Mucosa of descending colon (tissue), 3 donors: ENCODE measurements at regions not wholly inside any gene's neighbourhood (a gene's known extent, or its start where the extent isn't known, plus 50 kb on each side); places are given as distances from the start of the nearest gene placed in this dataset.
"Not testable (repeated sequence)": the region's sequence is repeated elsewhere in the genome, so short reads cannot be mapped to it uniquely, and the experiment has no call there.

Experiments used
- ATAC-seq: fragments of 200-7000 bp; cut with Tn5 transposase; one replicate; pipeline ENCODE4 v1.9.1; 2020; ENCODE audit warnings: mild to moderate bottlenecking, moderate library complexity
- DNase-seq, 3 donors: peaks; one replicate each; pipeline ENCODE4 v3.0.0-alpha.2; 2020
- H3K36me3 ChIP-seq: fragments of 200-600 bp; one replicate; pipeline ENCODE4 v1.8.0; 2021; ENCODE audit warnings: low read depth, mild to moderate bottlenecking
- H3K4me1 ChIP-seq: fragments of 200-600 bp; one replicate; pipeline ENCODE4 v1.8.0; 2021; ENCODE audit warnings: low read depth, mild to moderate bottlenecking
- H3K4me3 ChIP-seq: fragments of 200-600 bp; one replicate; pipeline ENCODE4 v1.8.0; 2021; ENCODE audit warnings: mild to moderate bottlenecking
- H3K9me3 ChIP-seq: fragments of 200-600 bp; one replicate; pipeline ENCODE4 v1.8.0; 2021; ENCODE audit warnings: mild to moderate bottlenecking
- CTCF ChIP-seq: fragments of 200-600 bp; IDR thresholded peaks from one replicate; pipeline ENCODE4 v1.8.0; 2022; ENCODE audit warnings: antibody characterized with exemption, mild to moderate bottlenecking
- intact Hi-C, 2 donors: fragments of 100-400 bp; cut with DNase I in 1 of 2; cut with micrococcal nuclease in 1 of 2; formaldehyde crosslinking; loops; one replicate each; pipeline versions ENCODE4 v1.11.0 to v1.11.1; 2022; cut with DNase I, micrococcal nuclease
- donor health status: DM: no; HTN: no; CAD: no; lungs with moderate emphysema.
- donor health status: DM: no; HTN: no; CAD: no.
- donor health status: DM: no; HTN: yes; CAD: no.

GRCh38 chr6:150788089-150788488 is 77.4 kb upstream of the MTHFD1L start:
- Histone ChIP-seq H3K9me3 (no peaks in the 10 kb centered on the region), H3K4me1 (no peaks in the 10 kb centered on the region), H3K36me3 (no peaks in the 10 kb centered on the region), H3K4me3 (no peak overlapping the region)
- ATAC-seq, result no peak
- intact Hi-C loops, result no loop called here
- DNase-seq, result no peak
- TF ChIP-seq CTCF, result no peak

- H3K9me3 ChIP-seq, intact Hi-C loops, H3K36me3 ChIP-seq, H3K4me3 ChIP-seq, H3K4me1 ChIP-seq, DNase-seq, ATAC-seq: not testable (repeated sequence)
These were observed 75.6 kb upstream of the MTHFD1L start for GRCh38 chr6:150789906-150790305.

- ATAC-seq, result no peak
- H3K36me3 ChIP-seq, result no peaks in the 10 kb centered on the region
- no peaks in the 10 kb centered on the region for H3K4me1 ChIP-seq
- intact Hi-C loops, result no loop called here
- no peak for DNase-seq
- TF ChIP-seq CTCF, result no peak
- H3K4me3 ChIP-seq, result no peak overlapping the region
- no peaks in the 10 kb centered on the region for H3K9me3 ChIP-seq
These were observed 73.8 kb upstream of the MTHFD1L start for GRCh38 chr6:150791717-150792116.

- Histone ChIP-seq H3K4me3 (no peak overlapping the region), H3K4me1 (no peaks in the 10 kb centered on the region), H3K36me3 (no peaks in the 10 kb centered on the region), H3K9me3 (no peaks in the 10 kb centered on the region)
- TF ChIP-seq CTCF, result no peak
- DNase-seq, result no peak
- ATAC-seq, result no peak
- intact Hi-C loops, result no loop called here
These were observed 67.6 kb upstream of the MTHFD1L start for GRCh38 chr6:150797949-150798348.

- no peak for DNase-seq
- TF ChIP-seq CTCF, result no peak
- intact Hi-C loops, result no loop called here
- ATAC-seq, result no peak
- H3K4me3 ChIP-seq, result no peak overlapping the region
- H3K36me3 ChIP-seq, result no peaks in the 10 kb centered on the region
- no peaks in the 10 kb centered on the region for H3K4me1 ChIP-seq
- H3K9me3 ChIP-seq, result no peaks in the 10 kb centered on the region
These were observed 66.2 kb upstream of the MTHFD1L start for GRCh38 chr6:150799276-150799805.

- intact Hi-C loops, result no loop called here
- Histone ChIP-seq H3K4me3 (no peak overlapping the region), H3K9me3 (no peaks in the 10 kb centered on the region), H3K4me1 (no peaks in the 10 kb centered on the region), H3K36me3 (no peaks in the 10 kb centered on the region)
- DNase-seq (no peak), ATAC-seq (no peak)
- no peak for TF ChIP-seq CTCF
These were observed 64.7 kb upstream of the MTHFD1L start for GRCh38 chr6:150800674-150801314.
